ENCODE measurements at regions not wholly inside any gene's neighbourhood (a gene's known extent, or its start where the extent isn't known, plus 50 kb on each side); places are given as distances from the start of the nearest gene placed in this dataset.

GRCh38 chr2:67872481-67872880 is 190.3 kb downstream of the C1D start:
- no peak overlapping the region for H3K4me3 Mint-ChIP-seq
- peaks cover 67% of the 10 kb centered on the region for H3K4me1 Mint-ChIP-seq
- H3K9me3 Mint-ChIP-seq, result peaks cover 9% of the 10 kb centered on the region
- H3K27ac Mint-ChIP-seq, result no peak overlapping the region
- TF ChIP-seq CTCF (IDR thresholded peaks at IDR 0.05), result no peak
- DNase-seq, result no peak
- H3K36me3 Mint-ChIP-seq (ENCODE audit: low read depth), result no peaks in the 10 kb centered on the region
- H3K27me3 Mint-ChIP-seq (ENCODE audit: low read depth, poor library complexity), result peaks cover 3% of the 10 kb centered on the region

- DNase-seq, result no peak
- H3K27me3 Mint-ChIP-seq (ENCODE audit: low read depth, poor library complexity), result peaks cover 5% of the 10 kb centered on the region
- H3K4me1 Mint-ChIP-seq, result peaks cover 57% of the 10 kb centered on the region
- no peak overlapping the region for H3K4me3 Mint-ChIP-seq
- H3K36me3 Mint-ChIP-seq (ENCODE audit: low read depth), result no peaks in the 10 kb centered on the region
- no peak for TF ChIP-seq CTCF (IDR thresholded peaks at IDR 0.05)
- no peak overlapping the region for H3K27ac Mint-ChIP-seq
- peaks cover 9% of the 10 kb centered on the region for H3K9me3 Mint-ChIP-seq
Measured at GRCh38 chr2:67873916-67874315, 188.9 kb downstream of the C1D start.

- no peaks in the 10 kb centered on the region for H3K36me3 Mint-ChIP-seq (ENCODE audit: low read depth)
- TF ChIP-seq CTCF (IDR thresholded peaks at IDR 0.05), result no peak
- H3K9me3 Mint-ChIP-seq, result peaks cover 9% of the 10 kb centered on the region
- H3K27ac Mint-ChIP-seq, result no peak overlapping the region
- no peak overlapping the region for H3K4me3 Mint-ChIP-seq
- H3K27me3 Mint-ChIP-seq (ENCODE audit: low read depth, poor library complexity), result peaks cover 3% of the 10 kb centered on the region
- no peak for DNase-seq
- H3K4me1 Mint-ChIP-seq, result peaks cover 52% of the 10 kb centered on the region
Measured at GRCh38 chr2:67876176-67876575, 186.6 kb downstream of the C1D start.

- DNase-seq, result no peak
- Mint-ChIP-seq H3K4me3 (no peak overlapping the region), H3K27me3 (ENCODE audit: low read depth, poor library complexity) (peaks cover 2% of the 10 kb centered on the region), H3K9me3 (peaks cover 9% of the 10 kb centered on the region), H3K27ac (no peak overlapping the region), H3K36me3 (ENCODE audit: low read depth) (no peaks in the 10 kb centered on the region), H3K4me1 (peaks cover 52% of the 10 kb centered on the region)
- TF ChIP-seq CTCF (IDR thresholded peaks at IDR 0.05), result no peak
Measured at GRCh38 chr2:67877301-67877700, 185.5 kb downstream of the C1D start.

GRCh38 chr2:67878743-67879142 is 184.1 kb downstream of the C1D start:
- no peaks in the 10 kb centered on the region for H3K36me3 Mint-ChIP-seq (ENCODE audit: low read depth)
- H3K4me3 Mint-ChIP-seq, result no peak overlapping the region
- TF ChIP-seq CTCF (IDR thresholded peaks at IDR 0.05), result no peak
- no peak for DNase-seq
- no peak overlapping the region for H3K27ac Mint-ChIP-seq
- H3K4me1 Mint-ChIP-seq, result peaks cover 52% of the 10 kb centered on the region
- peaks cover 2% of the 10 kb centered on the region for H3K27me3 Mint-ChIP-seq (ENCODE audit: low read depth, poor library complexity)
- H3K9me3 Mint-ChIP-seq, result peaks cover 5% of the 10 kb centered on the region

- DNase-seq, result no peak
- Mint-ChIP-seq H3K36me3 (ENCODE audit: low read depth) (no peaks in the 10 kb centered on the region), H3K4me1 (peaks cover 58% of the 10 kb centered on the region), H3K27ac (no peak overlapping the region), H3K4me3 (no peak overlapping the region), H3K9me3 (no peaks in the 10 kb centered on the region), H3K27me3 (ENCODE audit: low read depth, poor library complexity) (peaks cover 2% of the 10 kb centered on the region)
- no peak for TF ChIP-seq CTCF (IDR thresholded peaks at IDR 0.05)
Measured at GRCh38 chr2:67879586-67880290, 183.1 kb downstream of the C1D start.

All from nephron progenitor cell (in vitro differentiated cells).